Testis (tissue), 2 donors: ENCODE measurements at regions not wholly inside any gene's neighbourhood (a gene's known extent, or its start where the extent isn't known, plus 50 kb on each side); places are given as distances from the start of the nearest gene placed in this dataset.

Source experiments
- POLR2A ChIP-seq: fragments of 450-650 bp; IDR thresholded peaks from one replicate; pipeline ENCODE4 v1.6.1; 2017; ENCODE audit warnings: antibody characterized with exemption, mild to moderate bottlenecking, moderate library complexity
- TF ChIP-seq, protein P1 (sequence below), 3 experiments: fragments of 450-650 bp in 2 of 3; fragments of 200-600 bp in 1 of 3; sonication (generic) in 1 of 3; IDR thresholded peaks; one replicate each; pipeline ENCODE4 v1.5.1; 2016 to 2019; ENCODE audit warnings: antibody characterized with exemption in 3 of 3, mild to moderate bottlenecking in 2 of 3, moderate library complexity in 1 of 3

DNA sequence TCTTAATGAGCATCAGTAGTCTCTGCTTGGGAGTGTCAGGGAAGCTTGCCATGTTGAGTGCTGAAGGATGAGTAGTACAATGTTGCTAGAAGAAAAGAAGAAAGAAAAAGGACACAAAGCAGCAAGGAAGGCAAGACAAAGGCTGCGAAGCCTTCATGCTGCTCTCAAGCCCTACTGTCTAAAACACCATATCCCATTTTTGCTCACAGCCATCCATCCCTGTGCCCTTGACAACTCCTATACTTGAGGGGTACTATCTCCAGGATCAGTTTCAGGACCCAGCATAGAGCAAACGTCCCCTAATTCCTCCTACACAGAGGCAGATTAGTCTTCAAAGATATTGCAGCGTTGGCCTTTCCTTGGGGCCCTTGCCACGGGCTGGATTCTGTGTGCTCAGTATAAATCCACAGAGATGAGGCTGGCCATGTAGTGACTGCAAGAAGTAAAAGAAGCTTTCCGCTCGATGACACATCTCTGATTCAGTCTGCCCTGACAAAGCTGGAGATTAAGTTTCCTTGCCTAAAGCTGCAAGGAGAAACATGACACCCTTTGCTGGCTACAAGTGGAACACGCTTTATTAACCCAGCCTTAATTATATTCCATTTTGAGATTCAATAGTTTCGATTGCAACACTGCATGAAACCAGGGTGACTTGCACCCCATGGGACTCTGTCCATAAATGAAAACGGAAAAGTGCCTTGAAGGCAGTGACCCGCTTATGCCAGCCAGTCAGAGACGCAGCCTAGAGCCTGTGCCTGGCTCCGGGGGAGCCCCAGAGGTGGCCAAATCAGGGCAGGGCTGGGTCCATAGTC is 304.6 kb downstream of the ACTL7B start:
- TF ChIP-seq, protein P1, sequence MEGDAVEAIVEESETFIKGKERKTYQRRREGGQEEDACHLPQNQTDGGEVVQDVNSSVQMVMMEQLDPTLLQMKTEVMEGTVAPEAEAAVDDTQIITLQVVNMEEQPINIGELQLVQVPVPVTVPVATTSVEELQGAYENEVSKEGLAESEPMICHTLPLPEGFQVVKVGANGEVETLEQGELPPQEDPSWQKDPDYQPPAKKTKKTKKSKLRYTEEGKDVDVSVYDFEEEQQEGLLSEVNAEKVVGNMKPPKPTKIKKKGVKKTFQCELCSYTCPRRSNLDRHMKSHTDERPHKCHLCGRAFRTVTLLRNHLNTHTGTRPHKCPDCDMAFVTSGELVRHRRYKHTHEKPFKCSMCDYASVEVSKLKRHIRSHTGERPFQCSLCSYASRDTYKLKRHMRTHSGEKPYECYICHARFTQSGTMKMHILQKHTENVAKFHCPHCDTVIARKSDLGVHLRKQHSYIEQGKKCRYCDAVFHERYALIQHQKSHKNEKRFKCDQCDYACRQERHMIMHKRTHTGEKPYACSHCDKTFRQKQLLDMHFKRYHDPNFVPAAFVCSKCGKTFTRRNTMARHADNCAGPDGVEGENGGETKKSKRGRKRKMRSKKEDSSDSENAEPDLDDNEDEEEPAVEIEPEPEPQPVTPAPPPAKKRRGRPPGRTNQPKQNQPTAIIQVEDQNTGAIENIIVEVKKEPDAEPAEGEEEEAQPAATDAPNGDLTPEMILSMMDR (IDR thresholded peaks at IDR 0.05) = no peak
- no peak for TF ChIP-seq POLR2A
